A673 (cell line): ENCODE measurements at regions not wholly inside any gene's neighbourhood (a gene's known extent, or its start where the extent isn't known, plus 50 kb on each side); places are given as distances from the start of the nearest gene placed in this dataset.

Source experiments
- BruUV-seq: library from RNA; stranded (reverse); fragments of 400-500 nt; replicated peaks from 2 replicates; lab custom pipeline; 2021; lab: Mats Ljungman, UMichigan
- CTCF ChIA-PET: fragments of 300-600 bp; sonication (Branson Sonifier 250); formaldehyde crosslinking; loops from one replicate; lab custom pipeline; 2022; ENCODE audit warnings: antibody characterized with exemption; lab: Charles Lee
- POLR2A ChIA-PET: fragments of 300-600 bp; sonication (Branson Sonifier 250); formaldehyde crosslinking; loops from one replicate; lab custom pipeline; 2022; ENCODE audit warnings: antibody characterized with exemption; ENCODE audit not compliant: low non-redundant PET; lab: Charles Lee
- DNase-seq: peaks from one replicate; pipeline ENCODE4 v3.0.0-alpha.2; 2015; ENCODE audit warnings: low spot score
- H3K27ac ChIP-seq: fragments of 200-600 bp; sonication (generic); 2 replicates; pipeline ENCODE4 v1.5.1; 2016; ENCODE audit warnings: mixed run types, low read depth, mild to moderate bottlenecking, mixed read lengths, antibody characterized with exemption, low read length; ENCODE audit not compliant: poor library complexity, severe bottlenecking
- H3K27me3 ChIP-seq: fragments of 200-600 bp; sonication (generic); replicated peaks from 2 replicates; pipeline ENCODE4 v1.6.1; 2017; ENCODE audit warnings: mixed run types, low read depth, mild to moderate bottlenecking, mixed read lengths, antibody characterized with exemption, low read length; ENCODE audit not compliant: insufficient read depth, poor library complexity
- H3K36me3 ChIP-seq: fragments of 200-600 bp; sonication (generic); 2 replicates; pipeline ENCODE4 v1.6.1; 2016; ENCODE audit warnings: mixed run types, mild to moderate bottlenecking, mixed read lengths, antibody characterized with exemption, low read length; ENCODE audit not compliant: insufficient read depth, poor library complexity, severe bottlenecking
- H3K4me1 ChIP-seq: fragments of 200-600 bp; sonication (generic); 2 replicates; pipeline ENCODE4 v1.6.1; 2017; ENCODE audit warnings: mixed run types, mild to moderate bottlenecking, mixed read lengths, antibody characterized with exemption, low read length; ENCODE audit not compliant: insufficient read depth, poor library complexity, severe bottlenecking
- H3K4me3 ChIP-seq: fragments of 200-600 bp; sonication (generic); 2 replicates; pipeline ENCODE4 v1.5.1; 2016; ENCODE audit warnings: low read depth, mixed run types, mild to moderate bottlenecking, mixed read lengths, low read length; ENCODE audit not compliant: poor library complexity, severe bottlenecking
- H3K9me3 ChIP-seq: fragments of 200-600 bp; sonication (generic); 2 replicates; pipeline ENCODE4 v1.6.1; 2016; ENCODE audit warnings: mixed run types, low read depth, mild to moderate bottlenecking, mixed read lengths, antibody characterized with exemption, low read length; ENCODE audit not compliant: poor library complexity, severe bottlenecking
- EZH2 ChIP-seq: fragments of 200-600 bp; sonication (generic); IDR thresholded peaks from 2 replicates; pipeline ENCODE4 v1.6.1; 2017; ENCODE audit warnings: borderline replicate concordance, low read depth, mild to moderate bottlenecking, mixed read lengths, antibody characterized with exemption, low read length; ENCODE audit not compliant: poor library complexity, severe bottlenecking
- intact Hi-C: fragments of 100-400 bp; cut with micrococcal nuclease; formaldehyde crosslinking; loops from one replicate; pipeline ENCODE4 v1.10.0; 2022; ENCODE audit not compliant: unreplicated experiment
- TF ChIP-seq, protein P1 (sequence below): fragments of 300-800, 200-600 bp; sonication (generic); conservative IDR thresholded peaks from 2 replicates; pipeline ENCODE4 v1.5.1; 2017; ENCODE audit warnings: low read depth, mild to moderate bottlenecking, antibody characterized with exemption, low read length, moderate library complexity, mixed read lengths

DNA sequence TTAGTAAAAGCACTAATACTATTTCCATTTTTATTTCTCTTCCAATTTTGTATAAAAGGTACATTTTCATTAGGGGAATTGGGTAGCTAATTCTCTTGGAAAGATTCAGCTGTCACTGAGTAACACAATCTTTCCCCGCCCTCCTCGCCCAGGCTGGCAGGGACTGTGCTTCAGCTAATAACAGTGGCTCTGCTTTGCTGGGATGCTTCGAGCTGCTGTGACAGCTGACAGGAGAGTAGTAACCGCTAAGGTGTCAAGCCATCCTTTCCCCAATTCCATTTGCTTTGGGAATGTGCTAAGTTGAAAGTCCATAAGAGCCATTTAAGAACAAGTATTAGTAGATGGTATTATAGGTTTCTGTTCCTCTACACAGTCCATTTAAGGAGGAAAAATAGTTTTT is 106.7 kb upstream of the NRIP1 start:
- no peak overlapping the region for H3K27ac ChIP-seq
- POLR2A ChIA-PET, result no interaction called here
- no peaks in the 10 kb centered on the region for H3K9me3 ChIP-seq
- TF ChIP-seq, protein P1, sequence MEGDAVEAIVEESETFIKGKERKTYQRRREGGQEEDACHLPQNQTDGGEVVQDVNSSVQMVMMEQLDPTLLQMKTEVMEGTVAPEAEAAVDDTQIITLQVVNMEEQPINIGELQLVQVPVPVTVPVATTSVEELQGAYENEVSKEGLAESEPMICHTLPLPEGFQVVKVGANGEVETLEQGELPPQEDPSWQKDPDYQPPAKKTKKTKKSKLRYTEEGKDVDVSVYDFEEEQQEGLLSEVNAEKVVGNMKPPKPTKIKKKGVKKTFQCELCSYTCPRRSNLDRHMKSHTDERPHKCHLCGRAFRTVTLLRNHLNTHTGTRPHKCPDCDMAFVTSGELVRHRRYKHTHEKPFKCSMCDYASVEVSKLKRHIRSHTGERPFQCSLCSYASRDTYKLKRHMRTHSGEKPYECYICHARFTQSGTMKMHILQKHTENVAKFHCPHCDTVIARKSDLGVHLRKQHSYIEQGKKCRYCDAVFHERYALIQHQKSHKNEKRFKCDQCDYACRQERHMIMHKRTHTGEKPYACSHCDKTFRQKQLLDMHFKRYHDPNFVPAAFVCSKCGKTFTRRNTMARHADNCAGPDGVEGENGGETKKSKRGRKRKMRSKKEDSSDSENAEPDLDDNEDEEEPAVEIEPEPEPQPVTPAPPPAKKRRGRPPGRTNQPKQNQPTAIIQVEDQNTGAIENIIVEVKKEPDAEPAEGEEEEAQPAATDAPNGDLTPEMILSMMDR, result no peak
- no peak for TF ChIP-seq EZH2
- H3K4me1 ChIP-seq, result no peaks in the 10 kb centered on the region
- BruUV-seq, result no TSS peak
- DNase-seq, result no peak
- H3K4me3 ChIP-seq, result no peak overlapping the region
- CTCF ChIA-PET, result no interaction called here
- no peaks in the 10 kb centered on the region for H3K36me3 ChIP-seq
- H3K27me3 ChIP-seq, result no peaks in the 10 kb centered on the region
- intact Hi-C loops, result no loop called here

DNA sequence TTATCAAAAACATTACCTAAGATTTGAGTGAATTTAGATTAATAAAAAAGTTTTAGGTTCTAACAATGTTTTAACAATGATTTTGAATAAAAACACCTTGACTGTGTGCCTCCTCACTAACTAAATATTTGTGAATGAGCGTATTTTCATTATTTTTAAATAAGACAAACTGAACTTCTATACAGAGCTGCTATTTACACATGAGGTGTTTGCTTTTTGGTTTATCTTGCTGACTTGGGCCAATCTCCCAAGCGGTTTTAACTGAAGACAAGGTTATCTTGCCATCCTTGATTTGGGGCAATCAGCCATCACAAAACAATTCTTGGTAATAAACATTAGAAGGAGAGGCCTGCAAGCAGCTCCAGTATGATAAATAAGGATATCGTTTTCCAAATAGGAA is 108.2 kb upstream of the NRIP1 start:
- H3K27me3 ChIP-seq, result no peaks in the 10 kb centered on the region
- TF ChIP-seq, protein P1, result no peak
- no peak for TF ChIP-seq EZH2
- H3K4me3 ChIP-seq, result no peak overlapping the region
- intact Hi-C loops, result no loop called here
- no TSS peak for BruUV-seq
- no peaks in the 10 kb centered on the region for H3K36me3 ChIP-seq
- no peak overlapping the region for H3K27ac ChIP-seq
- no peaks in the 10 kb centered on the region for H3K9me3 ChIP-seq
- CTCF ChIA-PET, result no interaction called here
- POLR2A ChIA-PET, result no interaction called here
- DNase-seq, result no peak
- H3K4me1 ChIP-seq, result no peaks in the 10 kb centered on the region

DNA sequence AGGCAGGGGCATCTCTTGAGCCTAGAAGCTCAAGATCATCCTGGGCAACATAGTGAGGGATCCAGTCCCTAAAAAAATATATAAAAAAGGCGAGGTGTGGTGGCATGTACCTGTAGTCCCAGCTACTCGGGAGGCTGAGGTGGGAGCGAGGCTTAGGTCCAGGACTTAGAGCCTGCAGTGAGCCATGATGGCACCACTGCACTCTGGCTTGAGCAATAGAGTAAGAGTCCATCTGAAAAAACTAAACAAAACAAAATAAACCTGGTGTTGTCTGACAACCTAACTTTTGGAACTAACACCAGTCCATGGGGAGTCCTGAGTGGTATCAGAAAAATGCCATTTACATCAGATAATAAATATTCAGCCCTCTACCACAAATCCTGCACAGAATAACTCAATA is 110.1 kb upstream of the NRIP1 start:
- CTCF ChIA-PET, result no interaction called here
- intact Hi-C loops, result no loop called here
- POLR2A ChIA-PET, result no interaction called here
- BruUV-seq, result no TSS peak
- no peaks in the 10 kb centered on the region for H3K9me3 ChIP-seq
- no peaks in the 10 kb centered on the region for H3K36me3 ChIP-seq
- H3K27me3 ChIP-seq, result no peaks in the 10 kb centered on the region
- no peak overlapping the region for H3K4me3 ChIP-seq
- no peak overlapping the region for H3K27ac ChIP-seq
- TF ChIP-seq, protein P1, result no peak
- TF ChIP-seq EZH2, result no peak
- DNase-seq, result no peak
- H3K4me1 ChIP-seq, result no peaks in the 10 kb centered on the region
